ENCODE measurements at regions not wholly inside any gene's neighbourhood (a gene's known extent, or its start where the extent isn't known, plus 50 kb on each side); places are given as distances from the start of the nearest gene placed in this dataset.
"Not testable (repeated sequence)": the region's sequence is repeated elsewhere in the genome, so short reads cannot be mapped to it uniquely, and the experiment has no call there.

DNA sequence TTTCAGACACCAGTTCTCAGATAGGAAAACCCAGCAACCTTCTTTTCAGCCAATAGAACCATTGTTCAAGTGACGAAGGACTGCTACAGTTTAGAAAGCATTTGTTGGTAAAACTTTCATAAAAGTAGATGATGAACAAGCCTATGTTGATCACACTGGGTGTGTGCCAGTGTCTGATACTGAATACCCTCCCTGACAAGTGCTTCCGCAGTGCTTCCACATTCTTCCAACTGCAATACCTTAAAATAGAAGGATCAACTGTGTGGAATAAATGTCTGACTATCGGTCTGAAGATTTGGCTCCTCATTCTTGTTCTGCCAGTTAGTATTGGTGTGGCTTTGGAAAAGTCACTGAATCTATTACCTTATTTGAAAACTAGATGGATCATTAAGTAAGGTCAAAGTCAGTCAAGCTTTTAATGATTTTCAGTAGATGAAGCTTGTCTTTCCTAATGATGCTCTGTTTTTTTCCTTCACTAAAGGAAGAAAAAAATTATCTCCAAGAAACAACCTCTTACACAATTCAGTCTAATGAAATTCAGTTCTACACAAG, 479.4 kb upstream of the CBLB start:
- no peak for DNase-seq (ENCODE audit: low read depth)

DNA sequence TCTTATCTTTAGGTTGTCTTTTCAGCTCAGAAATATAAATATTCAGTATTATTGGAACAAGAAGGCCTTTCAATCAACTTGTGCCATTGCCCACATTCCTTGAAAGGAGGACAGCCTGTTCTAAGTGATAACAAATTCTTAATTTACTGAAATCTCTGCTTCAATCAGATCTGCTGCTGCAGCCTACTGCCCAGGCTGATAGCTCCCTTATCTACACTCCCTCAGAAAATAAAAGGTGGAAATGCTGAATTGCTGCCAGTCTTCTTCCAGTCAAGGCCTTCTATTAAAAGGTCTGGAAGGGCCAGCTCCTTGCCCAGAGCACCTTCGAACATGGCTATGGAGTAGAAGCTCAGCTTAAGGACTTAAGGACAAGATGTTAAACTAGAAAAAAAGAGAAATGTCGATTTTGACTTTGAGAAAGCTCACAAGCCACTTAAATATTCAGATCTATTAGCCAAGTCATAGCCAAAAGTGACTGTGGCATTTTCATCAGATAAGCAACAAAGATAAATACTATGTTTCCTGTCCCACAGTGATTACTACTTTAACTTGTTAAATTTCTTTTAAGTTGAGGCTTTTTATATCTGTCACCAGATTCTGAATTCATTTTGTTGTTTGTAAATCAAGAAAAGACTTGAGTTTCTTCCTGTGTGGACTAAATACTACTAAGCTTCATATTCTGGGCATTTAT, 480.5 kb upstream of the CBLB start:
- DNase-seq (ENCODE audit: low read depth), result no peak

DNA sequence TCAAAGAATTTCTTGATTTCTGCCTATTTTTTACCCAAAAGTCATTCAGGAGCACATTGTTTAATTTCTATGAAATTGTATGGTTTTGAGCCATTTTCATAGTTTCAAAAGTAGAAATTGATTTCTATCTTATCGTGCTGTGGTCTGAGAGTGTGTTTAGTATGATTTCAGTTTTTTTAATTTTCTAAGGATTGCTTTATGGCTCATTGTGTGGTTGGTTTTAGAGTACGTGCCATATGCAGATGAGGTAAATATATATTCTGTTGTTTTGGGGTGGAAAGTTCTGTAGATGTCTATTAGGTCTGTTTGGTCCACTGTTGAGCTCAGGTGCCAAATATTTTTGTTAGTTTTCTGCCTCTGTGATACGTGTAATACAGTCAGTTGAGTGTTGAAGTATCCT, 487.1 kb upstream of the CBLB start:
- DNase-seq (ENCODE audit: low read depth), result no peak

DNA sequence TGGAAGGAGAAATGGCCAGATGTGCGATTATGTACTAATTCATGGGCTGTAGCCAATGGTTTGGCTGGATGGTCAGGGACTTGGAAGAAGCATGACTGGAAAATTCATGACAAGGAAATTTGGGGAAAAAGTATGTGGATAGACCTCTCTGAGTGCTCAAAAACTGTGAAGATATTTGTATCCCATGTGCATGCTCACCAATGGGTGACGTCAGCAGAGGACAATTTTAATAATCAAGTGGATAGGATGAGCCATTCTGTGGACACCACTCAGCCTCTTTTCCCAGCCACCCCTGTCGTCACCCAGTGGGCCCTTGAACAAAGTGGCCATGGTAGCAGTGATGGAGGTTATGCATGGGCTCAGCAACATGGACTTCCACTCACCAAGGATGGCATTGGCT, 490.9 kb upstream of the CBLB start:
- no peak for DNase-seq (ENCODE audit: low read depth)

DNA sequence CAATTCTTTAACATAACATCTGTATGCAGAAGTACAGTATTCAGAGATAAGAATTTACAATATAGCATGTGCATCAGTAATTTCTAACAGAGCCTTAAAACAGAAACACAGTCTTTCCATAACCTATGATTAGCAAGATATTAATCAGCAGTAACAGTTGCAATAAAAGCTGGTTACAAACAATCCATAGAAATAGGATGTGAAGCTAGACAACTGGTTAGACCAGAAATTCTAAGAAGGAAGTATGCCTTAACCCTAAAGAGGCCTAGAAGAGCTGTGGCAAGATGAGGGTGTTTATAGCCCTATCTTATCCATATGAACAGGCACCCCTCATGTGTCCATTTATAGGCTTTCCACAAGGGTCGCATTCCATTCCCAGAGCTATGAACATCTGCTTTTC, 492.1 kb upstream of the CBLB start:
- not testable (repeated sequence) for DNase-seq (ENCODE audit: low read depth)

DNA sequence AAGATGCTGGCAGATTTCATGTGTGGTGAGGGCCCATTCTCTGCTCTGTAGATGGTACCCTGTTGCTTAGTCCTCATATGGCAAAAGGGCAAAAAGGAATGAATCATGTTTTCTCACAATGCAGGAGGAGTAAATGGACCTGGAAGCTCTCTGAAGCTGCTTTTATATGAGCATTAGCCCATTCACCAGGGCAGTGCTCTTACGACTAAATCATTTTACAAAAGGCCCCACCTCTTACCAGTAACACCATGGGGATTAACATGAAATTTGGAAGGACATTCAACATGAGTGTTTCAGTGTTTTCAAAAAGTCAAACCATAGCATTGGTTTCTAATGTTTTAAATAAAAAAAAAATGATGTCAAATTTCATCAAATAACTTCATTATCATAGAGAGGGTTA, 495.7 kb upstream of the CBLB start:
- no peak for DNase-seq (ENCODE audit: low read depth)

DNA sequence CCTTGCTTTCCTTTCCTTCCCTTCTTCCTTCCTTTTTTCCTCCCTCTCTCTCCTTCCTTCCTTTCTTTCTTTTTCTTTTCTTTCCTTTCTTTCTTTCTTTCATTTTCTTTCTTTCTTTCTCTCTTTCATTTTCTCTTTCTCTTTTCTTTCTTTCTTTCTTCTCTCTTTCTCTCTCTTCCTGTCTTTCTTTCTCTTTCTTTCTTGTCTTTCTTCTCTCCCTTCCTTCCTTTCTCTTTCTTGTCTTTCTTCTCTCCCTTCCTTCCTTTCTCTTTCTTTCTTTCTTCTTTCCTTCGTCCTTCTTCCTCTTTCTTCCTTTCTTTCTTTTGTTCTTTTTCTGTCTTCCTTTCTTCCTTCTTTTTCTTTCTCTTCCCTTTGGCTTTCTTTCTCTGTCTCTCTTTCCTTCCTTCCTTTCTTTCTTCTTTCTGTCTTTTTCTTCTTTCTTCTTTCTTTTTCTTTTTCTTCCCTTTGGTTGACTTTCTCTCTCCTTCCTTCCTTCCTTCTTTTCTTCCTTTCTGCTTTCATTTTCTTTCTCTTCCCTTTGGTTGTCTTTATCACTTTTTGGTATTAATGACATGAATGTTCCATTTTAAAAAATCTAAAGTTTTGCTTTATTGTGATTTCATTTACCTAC, 496.4 kb upstream of the CBLB start:
- no peak for DNase-seq (ENCODE audit: low read depth)

DNA sequence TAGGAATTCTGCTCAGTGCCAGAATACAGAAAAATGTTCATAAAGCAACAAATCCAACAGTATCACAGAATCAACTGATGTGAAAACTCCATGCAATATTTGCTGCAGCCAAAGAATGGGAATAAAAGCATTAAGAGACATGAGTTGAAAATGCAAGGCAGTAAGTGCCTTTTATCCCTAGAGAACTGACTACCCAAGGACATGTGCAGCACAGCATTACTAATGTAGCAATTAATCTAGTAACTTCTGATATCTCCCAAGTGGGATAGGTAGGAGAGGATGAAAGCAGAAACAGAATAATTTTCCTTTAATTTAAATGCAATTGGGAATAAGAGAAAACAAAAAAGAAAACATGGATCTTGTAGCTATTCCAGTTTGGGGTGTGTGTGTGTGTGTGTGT, 497.5 kb upstream of the CBLB start:
- DNase-seq (ENCODE audit: low read depth), result no peak

DNA sequence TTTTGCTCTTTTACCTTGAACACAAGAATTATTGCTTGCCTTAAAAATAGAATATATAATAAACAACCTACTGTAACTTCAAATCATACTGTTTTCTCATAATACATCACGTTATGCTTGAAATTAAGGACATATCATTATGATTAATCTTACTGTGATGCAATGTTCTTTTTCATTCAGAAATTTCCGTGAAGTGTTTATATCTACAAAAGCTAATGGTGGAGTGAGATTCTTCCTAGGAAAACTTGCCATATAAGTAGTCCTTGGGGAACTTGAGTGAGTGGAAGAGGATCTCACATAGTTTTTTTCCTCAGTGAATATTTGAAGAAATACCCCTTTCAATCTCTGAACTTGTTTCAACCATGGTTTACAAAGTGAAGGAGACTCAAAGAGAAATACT, 498.7 kb upstream of the CBLB start:
- no peak for DNase-seq (ENCODE audit: low read depth)

DNA sequence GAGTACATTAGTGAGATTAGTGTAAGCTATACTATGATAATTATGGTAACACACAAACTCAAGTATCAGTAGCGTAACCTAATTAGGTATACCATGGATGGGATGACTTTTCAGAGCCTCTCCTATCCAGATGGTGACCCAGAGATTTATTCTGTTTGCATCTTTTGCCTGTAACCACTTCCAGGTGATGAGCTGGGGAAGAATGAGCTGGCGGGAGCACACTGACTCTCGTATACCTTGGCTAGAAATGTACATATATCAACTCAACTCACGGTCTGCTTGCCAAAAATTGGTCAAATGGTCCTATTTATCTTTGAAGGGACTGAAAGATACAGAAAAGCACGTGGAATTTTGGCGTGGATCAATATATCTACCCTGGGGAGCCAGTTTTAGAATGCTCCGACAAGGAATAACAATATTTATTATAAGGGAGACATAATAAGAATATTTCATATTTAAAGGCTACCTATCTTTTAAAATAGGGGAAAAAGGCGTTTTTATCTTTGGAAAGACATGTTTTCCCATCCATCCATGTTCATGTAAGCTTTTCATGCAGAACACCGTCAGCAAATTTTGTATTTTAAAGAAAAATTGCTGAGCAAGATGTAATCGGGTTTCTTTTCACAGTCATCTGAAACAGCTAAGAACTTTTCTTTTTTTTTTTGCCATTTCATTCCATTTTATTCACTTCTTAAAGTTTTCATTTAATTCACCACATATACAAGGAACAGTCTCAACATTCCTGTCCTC, 502.6 kb upstream of the CBLB start:
- no peak for DNase-seq (ENCODE audit: low read depth)

DNA sequence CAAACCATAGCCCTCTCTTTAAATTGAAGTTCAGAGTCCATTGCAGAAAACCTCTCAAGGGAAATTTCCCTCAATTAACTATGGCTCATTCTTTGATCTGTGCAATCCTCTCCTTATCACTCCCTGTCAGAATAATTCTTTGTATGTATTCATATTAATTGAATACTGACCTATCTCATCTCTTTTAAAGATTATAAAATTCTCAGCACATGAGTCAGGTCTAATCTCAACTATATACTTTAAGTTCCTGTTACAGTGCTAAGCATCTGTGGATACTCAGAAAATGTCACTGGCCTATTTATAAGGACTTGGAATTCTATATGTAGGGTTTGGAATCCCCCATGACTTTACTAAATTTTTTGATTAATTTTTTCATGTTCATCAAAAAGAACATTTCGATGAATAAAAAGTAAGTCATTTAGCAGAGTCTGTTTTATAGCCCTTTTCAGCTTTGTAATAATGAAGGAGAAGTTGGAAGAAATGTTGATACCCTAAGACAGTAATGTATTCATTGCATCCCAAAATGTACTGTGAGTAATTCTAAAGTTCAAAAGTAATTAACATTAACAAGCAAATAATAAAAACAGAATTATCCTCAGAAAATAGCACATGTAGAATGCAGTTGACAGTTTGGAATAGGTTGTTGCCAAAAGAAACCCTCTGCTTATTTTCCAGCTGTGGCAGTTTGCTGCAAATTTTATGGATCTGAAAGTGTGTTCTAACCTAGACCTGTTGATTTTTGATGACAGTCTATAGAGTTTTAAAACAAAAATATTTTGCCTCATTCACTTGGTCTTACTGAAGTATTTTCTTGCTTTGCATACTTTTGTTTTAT, 503.4 kb upstream of the CBLB start:
- no peak for DNase-seq (ENCODE audit: low read depth)

DNA sequence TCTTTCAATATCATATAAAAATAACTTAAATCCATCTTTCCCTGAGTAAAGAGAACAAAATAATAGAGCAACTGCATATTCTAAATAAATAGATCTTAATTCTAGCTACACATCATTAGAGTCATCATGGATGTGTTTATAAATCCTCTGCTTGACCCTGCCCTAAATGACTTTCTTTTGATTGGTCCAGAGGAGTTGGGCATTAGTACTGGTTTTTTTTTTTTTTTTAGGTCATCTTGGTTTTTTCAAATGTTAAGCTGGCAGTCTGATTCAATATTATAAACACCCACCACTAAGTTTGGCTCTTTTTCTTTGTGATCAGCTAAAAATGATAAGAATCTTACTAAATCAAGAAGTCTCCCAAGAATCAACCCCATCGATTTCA, 504.0 kb upstream of the CBLB start:
- DNase-seq (ENCODE audit: low read depth), result no peak

DNA sequence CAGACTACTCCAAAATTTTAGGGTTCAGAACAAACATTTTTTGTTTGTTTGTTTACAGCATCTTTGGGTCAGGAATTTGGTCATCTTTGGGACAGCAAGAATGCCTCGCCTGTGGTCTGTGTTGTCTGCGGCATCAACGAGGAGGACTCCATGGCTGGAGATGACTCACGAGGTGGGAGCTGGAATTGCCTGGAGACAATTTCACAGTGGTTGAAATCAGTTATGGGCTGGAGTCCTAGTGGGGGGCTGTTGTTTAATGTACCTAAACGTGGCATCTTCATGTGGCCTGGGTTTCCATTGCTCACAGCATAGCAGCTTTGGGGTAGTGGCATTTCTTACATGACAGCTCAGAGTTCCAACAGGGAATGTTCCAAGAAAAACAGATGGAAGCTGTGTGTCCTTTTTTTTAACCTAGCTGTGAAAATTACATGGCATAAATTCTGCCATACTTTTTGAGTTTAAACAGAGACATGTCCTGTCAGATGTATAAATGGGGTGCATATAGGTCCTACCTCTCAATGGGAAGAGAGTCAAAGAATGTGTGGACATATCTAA, 507.3 kb upstream of the CBLB start:
- DNase-seq (ENCODE audit: low read depth), result no peak

DNA sequence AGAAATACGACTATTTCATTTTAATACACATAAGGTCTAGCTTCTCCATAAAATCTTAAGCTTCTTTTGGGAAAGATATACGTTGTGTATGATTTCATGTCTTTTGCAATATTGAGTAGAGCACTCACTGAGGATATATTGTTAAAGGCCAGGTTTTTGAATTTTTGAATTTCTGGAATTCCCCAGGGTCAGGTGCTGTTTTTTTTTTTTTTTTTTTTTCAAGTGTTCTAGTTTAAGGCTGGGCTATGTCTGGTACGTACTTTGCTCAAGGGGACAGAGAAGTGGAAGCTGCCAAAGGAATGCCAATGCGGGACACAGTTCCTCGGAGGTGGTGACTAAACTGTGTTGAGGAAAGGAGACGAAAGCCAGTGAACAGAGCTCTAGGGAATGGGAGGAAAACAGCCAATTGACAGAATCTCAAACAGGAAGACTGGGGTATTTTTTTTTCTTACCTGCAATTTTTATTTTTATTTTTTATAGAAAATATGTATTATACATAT, 510.5 kb upstream of the CBLB start:
- DNase-seq (ENCODE audit: low read depth), result no peak

DNA sequence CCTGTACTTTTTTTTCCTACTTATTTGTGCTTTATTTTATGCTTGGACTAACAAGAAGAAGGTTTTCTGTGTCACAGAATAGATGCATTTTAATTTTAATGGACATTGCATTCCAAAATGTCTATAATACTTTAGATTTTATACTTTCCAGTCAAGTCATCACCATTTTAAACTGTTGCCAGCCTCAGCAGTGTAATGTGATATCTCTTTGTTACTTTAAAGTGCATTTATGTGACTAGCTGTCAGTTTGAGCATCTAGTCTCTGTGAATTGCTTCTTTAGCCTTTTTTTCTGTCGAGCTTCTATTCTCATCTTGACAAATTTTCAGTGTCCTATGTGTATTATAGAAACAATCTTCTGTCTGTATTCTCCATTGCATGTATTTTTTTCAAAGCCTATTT, 511.4 kb upstream of the CBLB start:
- no peak for DNase-seq (ENCODE audit: low read depth)

DNA sequence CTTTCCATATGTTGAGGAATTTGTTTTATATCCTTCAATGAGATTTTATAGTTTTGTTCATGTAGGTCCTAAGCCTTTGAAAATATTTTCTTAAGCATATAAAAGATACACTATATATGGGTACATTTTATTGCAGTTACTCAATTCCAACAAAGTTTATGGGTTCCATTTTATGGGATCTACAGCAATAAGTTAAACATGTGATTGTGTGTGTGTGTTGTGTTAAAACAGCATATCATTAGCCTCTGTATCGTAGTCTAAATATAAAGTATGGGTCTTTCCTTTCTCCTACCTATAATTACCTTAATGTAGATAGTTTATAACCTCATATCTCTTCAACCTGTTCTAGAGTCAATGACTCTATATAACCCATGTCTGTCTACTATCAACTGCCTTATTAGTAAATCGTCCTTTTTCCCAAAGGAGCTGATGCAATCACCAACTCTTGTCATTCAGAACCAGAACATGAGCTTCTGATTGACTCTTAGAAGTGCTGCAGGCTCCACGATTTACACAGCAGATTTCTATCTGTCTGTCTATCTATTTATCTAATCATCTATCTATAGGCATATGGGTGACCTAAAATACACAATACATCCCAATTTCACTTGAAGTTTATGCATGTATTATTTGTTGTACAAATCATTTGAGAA, 512.6 kb upstream of the CBLB start:
- DNase-seq (ENCODE audit: low read depth), result no peak

DNA sequence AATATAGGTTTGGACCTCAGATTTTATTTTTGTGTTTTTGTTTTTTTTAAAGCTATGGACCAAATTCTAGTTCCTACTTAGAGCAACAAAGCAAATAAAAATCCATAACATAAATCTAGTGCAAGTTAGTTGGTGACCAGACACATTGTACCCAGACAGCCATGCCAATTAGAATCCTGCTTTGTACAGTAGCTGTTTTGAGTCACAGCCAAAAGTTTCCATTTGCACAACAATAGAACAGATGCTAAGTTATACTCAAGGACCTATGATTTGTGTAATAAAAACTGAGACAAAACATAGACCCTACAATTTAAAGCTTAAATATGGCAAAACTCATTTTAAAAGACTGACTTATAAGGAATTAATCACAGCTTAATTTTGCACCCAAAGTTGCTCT, 513.1 kb upstream of the CBLB start:
- no peak for DNase-seq (ENCODE audit: low read depth)

DNA sequence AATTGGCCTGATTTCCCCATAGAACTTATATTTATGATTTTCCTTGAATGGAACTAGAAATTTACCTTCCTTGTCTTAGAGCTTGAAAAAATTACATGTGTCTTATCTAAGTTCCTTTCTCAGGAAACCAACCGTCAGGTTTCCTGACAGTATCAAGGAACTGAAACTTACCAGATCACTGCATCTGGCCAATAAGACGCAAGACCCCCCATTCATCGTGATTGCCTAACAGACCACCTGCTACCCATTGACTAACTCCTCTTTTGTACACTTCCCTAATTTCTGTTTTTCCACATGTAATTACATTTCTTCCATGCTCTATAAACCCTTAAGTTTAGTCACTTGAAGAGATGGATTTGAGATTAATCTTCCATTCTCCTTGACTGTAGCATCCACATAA, 517.2 kb upstream of the CBLB start:
- DNase-seq (ENCODE audit: low read depth), result no peak

DNA sequence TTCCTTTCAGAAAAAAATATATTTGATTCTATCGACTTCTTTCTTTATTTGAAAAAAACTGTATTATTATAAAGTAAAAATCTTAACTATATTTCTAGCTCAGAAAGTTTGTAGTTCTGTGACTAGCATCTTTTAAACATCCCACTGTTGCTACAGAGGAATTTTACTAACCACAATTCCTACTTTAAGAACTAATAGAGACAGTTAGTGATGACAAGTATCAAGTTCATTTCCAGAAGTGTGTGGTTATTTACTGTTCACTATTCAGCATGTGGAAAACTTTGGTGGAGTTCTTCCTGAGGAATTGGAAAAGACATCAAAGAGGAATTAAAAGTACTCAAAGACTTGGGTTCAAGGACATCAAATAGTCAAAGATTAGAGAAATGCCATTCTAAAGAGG, 524.1 kb upstream of the CBLB start:
- DNase-seq (ENCODE audit: low read depth), result no peak

DNA sequence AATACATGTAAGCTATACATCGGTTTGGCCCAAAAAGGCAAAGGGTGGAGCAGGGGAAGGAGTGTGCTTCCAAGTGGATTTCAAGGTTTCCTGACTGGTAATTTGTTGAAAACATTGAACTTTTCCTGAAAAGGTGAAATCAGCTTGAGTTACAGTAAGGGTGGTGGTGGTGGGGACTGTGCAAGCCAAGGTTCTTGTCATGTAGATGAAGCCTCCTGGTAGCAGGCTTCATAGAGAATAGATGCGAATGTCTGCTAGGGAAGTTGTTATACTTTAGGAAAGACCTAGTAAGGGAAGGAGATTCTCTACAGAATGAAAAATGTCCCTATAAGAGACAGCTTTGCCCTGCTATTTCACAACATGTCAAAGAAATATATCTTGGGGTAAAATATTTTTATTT, 528.2 kb upstream of the CBLB start:
- DNase-seq (ENCODE audit: low read depth), result no peak

DNA sequence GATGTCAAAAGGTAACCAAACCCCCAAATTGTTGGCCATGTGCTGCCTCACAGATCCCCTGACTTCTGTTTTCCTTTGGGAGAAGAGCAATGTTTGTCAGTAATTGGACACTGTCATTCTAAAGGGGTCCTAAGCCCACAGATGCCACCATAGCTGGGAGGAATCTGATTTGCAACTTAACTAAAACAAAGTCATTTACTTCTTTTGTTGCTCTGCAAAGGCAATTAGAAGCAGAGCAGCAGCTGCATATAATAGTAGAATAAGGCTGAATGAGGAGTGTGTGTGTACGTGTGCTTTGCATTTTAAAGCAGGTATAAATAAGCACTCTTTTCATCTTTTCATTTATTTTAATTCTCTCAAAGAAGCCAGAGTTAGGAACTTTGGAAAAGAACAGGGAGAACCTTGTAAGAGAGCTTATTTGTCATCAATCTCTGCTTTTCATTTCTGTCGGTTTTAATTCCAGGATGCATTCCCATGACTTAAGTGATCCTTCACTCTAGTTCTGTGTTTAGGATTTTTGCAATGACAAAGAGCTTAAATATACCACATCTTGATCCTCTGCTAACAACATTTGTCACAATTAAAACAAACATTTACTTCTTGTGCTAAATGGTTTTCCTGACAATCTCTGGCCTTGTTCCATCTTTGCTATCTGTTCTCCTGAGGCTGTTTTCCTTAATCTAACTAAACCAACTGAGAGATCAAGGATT, 530.2 kb upstream of the CBLB start:
- DNase-seq (ENCODE audit: low read depth), result no peak
